GM18507 (cell line): ENCODE measurements at regions not wholly inside any gene's neighbourhood (a gene's known extent, or its start where the extent isn't known, plus 50 kb on each side); places are given as distances from the start of the nearest gene placed in this dataset.

Source experiments
- DNase-seq: peaks from one replicate; pipeline ENCODE4 v3.0.0; 2011; ENCODE audit warnings: low read depth; ENCODE audit not compliant: insufficient read length; ENCODE audit errors: extremely low spot score
- FAIRE-seq: peaks from 2 replicates; lab custom pipeline; 2011; peaks lifted over from hg19 to GRCh38; lab: Jason Lieb, UNC

GRCh38 chr10:36367362-36367761 is 725.3 kb upstream of the FZD8 start:
- FAIRE-seq (no peak), DNase-seq (no peak)

GRCh38 chr10:36366843-36367242 is 724.7 kb upstream of the FZD8 start:
- FAIRE-seq (no peak), DNase-seq (no peak)

- FAIRE-seq (no peak), DNase-seq (no peak)
Observed at GRCh38 chr10:36366065-36366464, 724.0 kb upstream of the FZD8 start.

- FAIRE-seq, result no peak
- DNase-seq, result no peak
Observed at GRCh38 chr10:36362257-36362656, 720.2 kb upstream of the FZD8 start.

- DNase-seq (no peak), FAIRE-seq (no peak)
Observed at GRCh38 chr10:36358736-36359135, 716.6 kb upstream of the FZD8 start.

GRCh38 chr10:36354633-36355032 is 712.5 kb upstream of the FZD8 start:
- DNase-seq, result no peak
- FAIRE-seq, result no peak

GRCh38 chr10:36351159-36351558 is 709.1 kb upstream of the FZD8 start:
- DNase-seq (no peak), FAIRE-seq (no peak)

- no peak for FAIRE-seq
- no peak for DNase-seq
Observed at GRCh38 chr10:36349445-36350078, 707.5 kb upstream of the FZD8 start.

- no peak for FAIRE-seq
- DNase-seq, result no peak
Observed at GRCh38 chr10:36345807-36346206, 703.7 kb upstream of the FZD8 start.

- DNase-seq (no peak), FAIRE-seq (no peak)
Observed at GRCh38 chr10:36345175-36345533, 703.1 kb upstream of the FZD8 start.

- FAIRE-seq, result no peak
- no peak for DNase-seq
Observed at GRCh38 chr10:36344240-36345174, 702.4 kb upstream of the FZD8 start.

- DNase-seq, result no peak
- no peak for FAIRE-seq
Observed at GRCh38 chr10:36342781-36343180, 700.7 kb upstream of the FZD8 start.

- DNase-seq, result no peak
- FAIRE-seq, result no peak
Observed at GRCh38 chr10:36341471-36341870, 699.4 kb upstream of the FZD8 start.

- FAIRE-seq, result no peak
Observed at GRCh38 chr10:36336315-36336714, 694.2 kb upstream of the FZD8 start.

GRCh38 chr10:36333446-36333845 is 691.4 kb upstream of the FZD8 start:
- FAIRE-seq (no peak), DNase-seq (no peak)

More at GRCh38 chr10:36336315-36336714, 694.2 kb upstream of the FZD8 start:
- DNase-seq, result no peak

- DNase-seq (no peak), FAIRE-seq (no peak)
Observed at GRCh38 chr10:36332926-36333325, 690.8 kb upstream of the FZD8 start.

- DNase-seq (no peak), FAIRE-seq (no peak)
Observed at GRCh38 chr10:36331121-36331520, 689.0 kb upstream of the FZD8 start.

- no peak for FAIRE-seq
- DNase-seq, result no peak
Observed at GRCh38 chr10:36325815-36326214, 683.7 kb upstream of the FZD8 start.

- DNase-seq (no peak), FAIRE-seq (no peak)
Observed at GRCh38 chr10:36324831-36325230, 682.7 kb upstream of the FZD8 start.

GRCh38 chr10:36313142-36313541 is 671.0 kb upstream of the FZD8 start:
- FAIRE-seq (no peak), DNase-seq (no peak)

GRCh38 chr10:36303896-36304295 is 661.8 kb upstream of the FZD8 start:
- DNase-seq (no peak), FAIRE-seq (no peak)
